Kidney epithelial cell (primary cell): ENCODE measurements at regions not wholly inside any gene's neighbourhood (a gene's known extent, or its start where the extent isn't known, plus 50 kb on each side); places are given as distances from the start of the nearest gene placed in this dataset.

ENCODE experiments used
- DNase-seq: peaks from one replicate; pipeline ENCODE4 v3.0.0-alpha.2; 2010; ENCODE audit warnings: low read depth
- H3K27me3 ChIP-seq: 2 replicates; pipeline ENCODE4 v1.6.0; 2011; ENCODE audit warnings: low read length; ENCODE audit not compliant: control insufficient read depth, insufficient read depth
- H3K36me3 ChIP-seq: 2 replicates; pipeline ENCODE4 v1.5.1; 2011; ENCODE audit warnings: low read length; ENCODE audit not compliant: control insufficient read depth, insufficient read depth
- H3K4me3 ChIP-seq: 2 replicates; pipeline ENCODE4 v1.5.1; 2011; ENCODE audit warnings: low read depth, mild to moderate bottlenecking, control low read depth, low read length
- TF ChIP-seq, protein P1 (sequence below): IDR thresholded peaks from 2 replicates; pipeline ENCODE4 v1.5.1; 2011; ENCODE audit warnings: mild to moderate bottlenecking, moderate library complexity, low read length, control low read depth, inconsistent platforms; ENCODE audit not compliant: insufficient read depth, poor library complexity, severe bottlenecking

DNA sequence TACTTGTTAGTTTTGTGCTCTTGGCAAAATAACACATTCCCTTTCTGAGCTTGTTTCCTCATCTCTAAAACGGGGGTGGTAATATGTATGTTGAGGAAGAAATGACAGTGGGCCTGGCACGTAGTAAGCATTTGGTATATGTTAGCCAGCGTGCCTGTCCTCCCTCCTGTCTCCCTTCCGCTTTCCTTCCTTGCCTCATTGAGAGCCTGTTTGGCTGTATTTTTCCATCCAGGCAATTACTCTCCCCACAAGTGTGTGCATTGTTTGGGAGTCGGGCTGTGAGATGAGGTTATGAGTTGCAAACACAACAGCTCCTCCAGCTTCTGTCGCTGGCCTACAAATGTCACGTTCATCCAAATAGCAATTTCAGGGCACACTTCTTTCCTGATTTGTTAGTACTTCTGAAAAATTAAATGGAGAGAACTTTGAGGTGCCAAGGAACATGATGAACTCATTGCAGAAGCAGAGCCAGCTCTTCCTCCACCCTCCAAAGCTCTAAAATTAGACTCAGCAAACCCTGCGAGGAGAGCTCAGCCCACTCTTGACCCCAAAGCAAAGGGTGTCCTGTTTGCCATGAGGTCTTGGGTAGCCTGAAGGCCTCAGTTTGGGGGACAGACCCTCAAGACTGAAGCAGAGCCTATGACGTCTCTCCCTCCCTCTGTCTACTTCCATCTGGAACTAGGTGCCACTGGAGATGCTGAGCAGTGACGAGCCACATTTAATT, 50.7 kb upstream of the TOX2 start:
- no peak for DNase-seq
- H3K4me3 ChIP-seq = no peak overlapping the region
- TF ChIP-seq, protein P1, sequence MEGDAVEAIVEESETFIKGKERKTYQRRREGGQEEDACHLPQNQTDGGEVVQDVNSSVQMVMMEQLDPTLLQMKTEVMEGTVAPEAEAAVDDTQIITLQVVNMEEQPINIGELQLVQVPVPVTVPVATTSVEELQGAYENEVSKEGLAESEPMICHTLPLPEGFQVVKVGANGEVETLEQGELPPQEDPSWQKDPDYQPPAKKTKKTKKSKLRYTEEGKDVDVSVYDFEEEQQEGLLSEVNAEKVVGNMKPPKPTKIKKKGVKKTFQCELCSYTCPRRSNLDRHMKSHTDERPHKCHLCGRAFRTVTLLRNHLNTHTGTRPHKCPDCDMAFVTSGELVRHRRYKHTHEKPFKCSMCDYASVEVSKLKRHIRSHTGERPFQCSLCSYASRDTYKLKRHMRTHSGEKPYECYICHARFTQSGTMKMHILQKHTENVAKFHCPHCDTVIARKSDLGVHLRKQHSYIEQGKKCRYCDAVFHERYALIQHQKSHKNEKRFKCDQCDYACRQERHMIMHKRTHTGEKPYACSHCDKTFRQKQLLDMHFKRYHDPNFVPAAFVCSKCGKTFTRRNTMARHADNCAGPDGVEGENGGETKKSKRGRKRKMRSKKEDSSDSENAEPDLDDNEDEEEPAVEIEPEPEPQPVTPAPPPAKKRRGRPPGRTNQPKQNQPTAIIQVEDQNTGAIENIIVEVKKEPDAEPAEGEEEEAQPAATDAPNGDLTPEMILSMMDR = no peak
- no peaks in the 10 kb centered on the region for H3K27me3 ChIP-seq
- no peaks in the 10 kb centered on the region for H3K36me3 ChIP-seq

DNA sequence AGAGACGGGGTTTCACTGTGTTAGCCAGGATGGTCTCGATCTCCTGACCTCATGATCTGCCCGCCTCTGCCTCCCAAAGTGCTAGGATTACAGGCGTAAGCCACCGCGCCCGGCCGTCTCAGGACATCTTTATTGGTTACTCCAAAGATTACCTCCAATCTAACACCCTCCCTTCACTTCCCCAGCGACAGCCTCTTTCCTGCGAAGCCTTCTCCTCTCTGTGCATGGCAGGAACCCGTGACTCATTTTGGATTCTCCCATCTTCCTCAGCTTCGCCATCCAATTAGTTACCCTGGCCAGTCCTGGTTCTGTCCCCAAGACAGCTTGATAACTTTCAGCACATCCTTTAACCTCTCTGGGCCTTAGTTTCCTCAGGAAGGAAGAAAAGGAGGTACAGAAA, 51.3 kb upstream of the TOX2 start:
- Histone ChIP-seq H3K27me3 (no peaks in the 10 kb centered on the region), H3K4me3 (no peak overlapping the region)
- TF ChIP-seq, protein P1 = no peak

DNA sequence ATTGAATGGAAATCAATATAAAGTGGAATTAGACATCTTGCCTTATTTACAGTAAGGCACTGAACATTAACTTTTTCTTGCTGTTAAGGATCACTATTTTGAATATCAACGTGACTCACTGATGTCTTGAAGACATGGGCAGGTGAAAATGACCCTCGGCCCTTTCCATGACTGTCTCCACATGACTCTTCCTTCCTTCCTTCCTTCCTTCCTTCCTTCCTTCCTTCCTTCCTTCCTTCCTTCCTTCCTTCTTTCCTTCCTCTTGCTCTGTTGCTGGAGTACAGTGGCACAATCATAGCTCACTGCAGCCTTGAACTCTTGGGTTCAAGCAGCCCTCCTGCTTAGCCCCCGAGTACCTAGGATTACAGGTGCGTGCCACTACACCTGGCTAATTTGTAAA, 52.2 kb upstream of the TOX2 start:
- TF ChIP-seq, protein P1 = no peak
- no peak for DNase-seq

More for the DNA sequence above, 51.3 kb upstream of the TOX2 start:
- H3K36me3 ChIP-seq = no peaks in the 10 kb centered on the region
- no peak for DNase-seq

DNA sequence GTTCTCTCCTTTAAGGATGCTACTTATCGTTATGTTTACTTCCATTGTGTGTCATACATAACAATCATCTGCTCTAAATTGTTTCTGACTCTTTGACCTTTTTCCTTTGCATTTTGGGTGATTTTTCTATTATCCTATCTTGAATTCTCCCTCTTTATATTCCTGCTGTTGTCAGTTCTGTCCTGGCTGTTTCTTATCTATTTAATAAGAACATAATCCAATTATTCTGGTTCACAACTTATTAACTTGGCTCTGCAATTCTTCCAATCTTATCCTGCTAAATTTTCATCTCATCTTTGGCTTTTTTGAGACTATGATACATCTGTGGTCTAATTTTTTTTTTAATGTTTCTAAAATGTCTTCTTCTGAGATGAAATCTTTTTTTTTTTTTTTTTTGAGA, 54.7 kb upstream of the TOX2 start:
- TF ChIP-seq, protein P1 = no peak
- DNase-seq = no peak
- Histone ChIP-seq H3K27me3 (no peaks in the 10 kb centered on the region), H3K4me3 (no peak overlapping the region), H3K36me3 (no peaks in the 10 kb centered on the region)

More for the DNA sequence above, 52.2 kb upstream of the TOX2 start:
- Histone ChIP-seq H3K4me3 (no peak overlapping the region), H3K27me3 (no peaks in the 10 kb centered on the region), H3K36me3 (no peaks in the 10 kb centered on the region)

DNA sequence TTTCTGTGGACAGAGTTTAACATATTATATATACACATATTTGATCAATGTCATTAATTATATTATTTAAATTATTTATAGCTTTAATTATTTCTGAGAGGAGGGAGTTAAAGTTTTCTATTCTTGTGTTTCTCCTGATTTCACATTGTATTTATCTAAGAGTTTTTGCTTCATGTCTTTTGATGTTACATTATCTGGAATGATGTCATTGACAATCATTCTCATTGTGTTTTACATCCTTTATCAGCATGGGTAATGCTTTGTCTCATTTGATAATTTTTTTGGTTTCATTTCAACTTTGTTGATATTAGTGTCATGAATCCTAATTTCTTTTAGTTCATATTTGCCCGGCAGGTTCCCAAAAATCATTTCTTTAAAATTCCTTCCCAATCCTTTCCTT, 56.7 kb upstream of the TOX2 start:
- no peaks in the 10 kb centered on the region for H3K36me3 ChIP-seq
- H3K4me3 ChIP-seq = no peak overlapping the region
- H3K27me3 ChIP-seq = no peaks in the 10 kb centered on the region
- TF ChIP-seq, protein P1 = no peak
- DNase-seq = no peak

DNA sequence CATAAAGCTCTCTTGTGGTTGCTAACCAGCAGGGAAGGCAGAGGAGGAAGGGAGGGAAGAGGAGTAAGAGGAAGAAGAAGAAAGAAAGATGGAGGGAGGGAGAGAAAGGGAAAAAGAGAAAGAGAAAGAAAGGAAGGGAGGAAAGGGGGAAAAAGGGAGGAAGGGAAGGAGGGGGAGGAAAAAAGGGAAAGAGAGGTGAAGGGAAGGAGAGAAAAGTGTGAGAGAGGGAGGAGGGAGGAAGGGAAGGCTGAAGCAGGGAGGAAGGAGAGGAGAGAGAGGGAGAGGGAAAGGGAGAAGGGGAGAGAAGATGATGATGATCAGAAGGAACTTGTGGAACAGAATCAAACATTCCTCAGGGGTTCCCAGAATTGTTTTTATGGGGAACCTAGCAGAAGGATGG, 57.5 kb upstream of the TOX2 start:
- Histone ChIP-seq H3K4me3 (no peak overlapping the region), H3K27me3 (no peaks in the 10 kb centered on the region), H3K36me3 (no peaks in the 10 kb centered on the region)
- TF ChIP-seq, protein P1 = no peak
- DNase-seq = no peak
